Right hindlimb (tissue), 1 donor: ENCODE measurements at regions not wholly inside any gene's neighbourhood (a gene's known extent, or its start where the extent isn't known, plus 50 kb on each side); places are given as distances from the start of the nearest gene placed in this dataset.
"Not testable (repeated sequence)": the region's sequence is repeated elsewhere in the genome, so short reads cannot be mapped to it uniquely, and the experiment has no call there.

Source experiments
- DNase-seq: peaks from one replicate; pipeline ENCODE4 v3.0.0-alpha.2; 2018

- DNase-seq: no peak
Measured at GRCh38 chr5:123721675-123722276, 209.8 kb downstream of the CSNK1G3 start.

GRCh38 chr5:123720955-123721354 lies 209.0 kb downstream of the CSNK1G3 start:
- DNase-seq: no peak

GRCh38 chr5:123720339-123720738 lies 208.4 kb downstream of the CSNK1G3 start:
- DNase-seq: no peak

GRCh38 chr5:123719004-123719403 lies 207.0 kb downstream of the CSNK1G3 start:
- DNase-seq: no peak

- no peak for DNase-seq
Measured at GRCh38 chr5:123718238-123718637, 206.3 kb downstream of the CSNK1G3 start.

GRCh38 chr5:123717139-123717538 lies 205.2 kb downstream of the CSNK1G3 start:
- no peak for DNase-seq

GRCh38 chr5:123710031-123710430 lies 198.1 kb downstream of the CSNK1G3 start:
- no peak for DNase-seq

GRCh38 chr5:123709422-123709821 lies 197.4 kb downstream of the CSNK1G3 start:
- peak; percentile 26 for DNase-seq

GRCh38 chr5:123708074-123708806 lies 196.3 kb downstream of the CSNK1G3 start:
- DNase-seq: no peak

- DNase-seq: no peak
Measured at GRCh38 chr5:123706531-123706930, 194.6 kb downstream of the CSNK1G3 start.

GRCh38 chr5:123705741-123706140 lies 193.8 kb downstream of the CSNK1G3 start:
- DNase-seq: no peak

GRCh38 chr5:123701511-123702200 lies 189.7 kb downstream of the CSNK1G3 start:
- no peak for DNase-seq

- peak; percentile 70 for DNase-seq
Measured at GRCh38 chr5:123700624-123701287, 188.8 kb downstream of the CSNK1G3 start.

- DNase-seq: no peak
Measured at GRCh38 chr5:123699571-123699970, 187.6 kb downstream of the CSNK1G3 start.

GRCh38 chr5:123698937-123699336 lies 187.0 kb downstream of the CSNK1G3 start:
- DNase-seq: not testable (repeated sequence)

GRCh38 chr5:123696921-123697341 lies 185.0 kb downstream of the CSNK1G3 start:
- peak; percentile 68 for DNase-seq

- DNase-seq: no peak
Measured at GRCh38 chr5:123690821-123691220, 178.8 kb downstream of the CSNK1G3 start.

- DNase-seq: no peak
Measured at GRCh38 chr5:123681061-123681460, 169.1 kb downstream of the CSNK1G3 start.

GRCh38 chr5:123673107-123673506 lies 161.1 kb downstream of the CSNK1G3 start:
- peak; percentile 25 for DNase-seq

GRCh38 chr5:123671711-123672456 lies 159.9 kb downstream of the CSNK1G3 start:
- peak; percentile 27 for DNase-seq

- peak; percentile 35 for DNase-seq
Measured at GRCh38 chr5:123671042-123671441, 159.1 kb downstream of the CSNK1G3 start.
